Myocyte (in vitro differentiated cells): ENCODE measurements at regions not wholly inside any gene's neighbourhood (a gene's known extent, or its start where the extent isn't known, plus 50 kb on each side); places are given as distances from the start of the nearest gene placed in this dataset.
"Not testable (repeated sequence)": the region's sequence is repeated elsewhere in the genome, so short reads cannot be mapped to it uniquely, and the experiment has no call there.

Experiments used
- DNase-seq: peaks from one replicate; pipeline ENCODE4 v3.0.0-alpha.2; 2012; ENCODE audit warnings: low read depth

DNA sequence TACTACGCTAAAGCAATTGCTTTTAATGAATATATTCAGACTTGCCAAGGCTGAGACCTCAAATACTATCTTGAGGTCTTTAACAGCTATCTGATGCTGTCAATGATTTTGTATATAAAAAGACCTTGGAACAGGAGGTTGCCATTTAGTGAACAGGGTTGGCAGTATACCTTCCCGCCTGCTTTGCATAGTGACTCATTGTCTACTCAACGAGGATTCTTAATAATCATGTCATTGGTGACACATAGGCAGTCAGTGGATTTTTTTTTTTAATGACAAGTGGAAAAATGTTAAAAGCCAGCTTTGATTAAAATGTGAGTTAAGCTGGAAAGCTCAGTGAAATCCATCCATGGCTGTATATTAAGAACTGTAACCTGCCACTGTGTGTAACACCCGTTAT, 164.0 kb downstream of the ASMT start:
- no peak for DNase-seq

DNA sequence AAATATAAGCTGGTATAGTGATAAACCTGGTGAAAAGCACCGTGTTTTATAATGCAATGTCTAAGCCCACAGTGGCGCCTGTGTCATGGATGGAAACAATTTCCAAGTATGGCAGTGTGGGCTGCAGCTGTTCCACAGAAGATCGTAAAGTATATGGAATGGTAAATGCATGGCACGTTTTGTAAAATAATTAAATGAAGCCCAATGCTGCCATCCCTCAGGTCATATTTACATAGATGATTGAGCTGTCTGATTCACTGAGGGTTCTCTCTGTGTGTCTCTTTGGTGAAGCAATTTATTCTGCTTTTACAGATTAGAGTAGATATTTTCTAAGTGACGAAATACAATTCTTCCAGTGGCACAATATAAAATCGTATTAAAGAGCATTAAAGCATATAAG, 164.8 kb downstream of the ASMT start:
- no peak for DNase-seq

DNA sequence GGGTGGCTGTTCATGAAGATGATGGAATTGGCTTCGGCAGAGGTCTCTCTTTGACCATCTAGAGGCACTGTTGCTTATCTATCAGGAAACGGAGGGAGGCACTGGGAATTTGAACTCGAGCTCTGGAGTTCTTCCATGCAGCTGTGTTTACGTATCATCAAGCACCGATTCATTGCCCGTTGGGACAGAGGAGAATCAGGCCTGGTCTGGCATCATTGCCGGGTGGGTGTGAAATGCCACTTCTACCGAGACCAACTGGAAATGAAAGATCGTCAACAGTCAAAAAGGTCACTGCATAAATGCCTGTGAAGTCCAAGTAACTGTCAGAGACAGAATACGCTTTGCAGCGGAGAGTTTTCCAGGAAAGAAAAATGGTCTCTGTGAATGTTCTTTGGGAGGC, 166.9 kb downstream of the ASMT start:
- DNase-seq: no peak

DNA sequence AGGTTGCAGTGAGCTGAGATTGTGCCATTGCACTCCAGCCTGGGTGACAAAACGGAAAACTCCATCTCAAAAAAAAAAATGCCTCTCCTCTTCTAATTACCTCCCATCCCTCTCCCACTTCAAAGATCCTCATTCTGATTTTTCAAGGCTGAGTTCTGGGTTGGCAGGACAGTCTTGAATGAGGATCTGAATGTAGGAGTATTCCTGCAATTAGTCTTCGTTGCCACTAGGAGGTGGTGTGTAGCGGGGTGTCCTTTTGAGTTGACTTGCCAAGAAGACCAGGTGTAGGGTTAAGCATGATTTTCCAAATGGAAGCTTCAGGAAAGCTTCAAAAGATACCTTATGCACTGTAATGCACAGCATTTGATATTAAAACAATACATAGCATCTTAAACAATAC, 169.9 kb downstream of the ASMT start:
- DNase-seq: no peak

DNA sequence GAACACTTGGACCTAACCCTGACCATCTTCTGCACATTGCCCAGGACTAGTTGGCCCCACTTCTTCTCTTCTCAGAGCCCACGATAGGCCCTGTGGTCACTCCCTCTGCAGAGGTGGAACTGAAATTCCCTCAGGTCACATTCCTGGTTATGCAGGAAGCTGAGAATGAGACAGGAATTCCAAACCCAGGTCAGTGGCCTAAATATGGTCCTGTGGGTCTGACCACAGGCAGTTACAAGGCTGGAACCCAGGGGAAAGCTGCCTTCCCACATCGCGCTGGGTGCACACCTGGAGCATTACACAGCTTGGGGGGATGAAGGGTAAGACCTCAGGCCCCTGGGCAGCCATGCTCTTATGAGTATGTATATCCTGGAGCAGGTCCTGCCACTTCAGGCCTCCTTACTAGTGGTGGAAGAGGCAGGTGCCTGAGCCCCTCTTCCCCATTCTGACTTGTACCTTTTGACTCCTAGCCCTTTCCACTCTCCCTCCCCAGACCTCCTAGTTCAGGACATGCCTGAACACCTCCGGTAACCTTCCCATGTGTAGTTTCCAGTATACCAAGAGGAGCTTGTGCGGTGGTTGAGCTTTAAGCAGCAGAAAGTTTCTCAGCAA, 173.5 kb downstream of the ASMT start:
- DNase-seq: no peak

DNA sequence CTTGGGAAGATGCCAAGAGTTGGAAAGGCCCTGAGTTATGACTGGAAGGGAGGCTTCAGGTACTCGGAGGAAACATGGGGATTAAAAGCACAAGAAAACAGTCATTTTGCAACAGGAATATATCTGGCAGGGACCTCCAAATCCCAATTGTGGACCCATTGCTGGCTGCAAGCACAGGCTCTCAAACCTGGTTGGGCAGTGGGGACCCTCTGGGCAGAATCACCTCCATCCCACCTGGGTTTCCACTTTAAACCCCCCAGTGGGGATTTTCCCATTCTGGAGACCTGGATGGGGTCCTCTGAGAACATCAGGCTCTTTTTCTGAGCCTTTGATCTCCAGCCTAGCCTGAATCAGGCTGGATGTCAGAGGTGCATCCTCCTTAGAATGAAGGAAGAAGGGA, 177.8 kb downstream of the ASMT start:
- no peak for DNase-seq

DNA sequence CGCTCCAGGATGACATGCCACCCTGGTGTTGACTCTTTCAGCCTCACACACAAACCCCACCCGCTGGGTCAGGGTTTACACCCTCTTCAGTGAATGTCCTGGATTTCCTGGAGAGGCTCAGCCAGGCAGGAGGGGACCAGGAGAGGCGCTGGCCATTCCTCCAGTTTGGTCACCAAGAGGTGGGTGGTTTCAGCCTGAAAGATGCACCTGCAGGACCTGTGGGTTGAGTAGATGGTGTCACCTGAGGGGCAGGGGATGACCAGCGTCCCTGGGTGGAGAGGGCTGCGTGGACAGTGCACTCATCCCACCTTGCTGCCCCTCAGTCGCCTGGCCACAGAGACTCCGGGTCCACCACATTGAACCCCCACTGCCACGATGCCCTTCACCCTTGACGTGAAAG, 179.7 kb downstream of the ASMT start:
- DNase-seq: no peak

DNA sequence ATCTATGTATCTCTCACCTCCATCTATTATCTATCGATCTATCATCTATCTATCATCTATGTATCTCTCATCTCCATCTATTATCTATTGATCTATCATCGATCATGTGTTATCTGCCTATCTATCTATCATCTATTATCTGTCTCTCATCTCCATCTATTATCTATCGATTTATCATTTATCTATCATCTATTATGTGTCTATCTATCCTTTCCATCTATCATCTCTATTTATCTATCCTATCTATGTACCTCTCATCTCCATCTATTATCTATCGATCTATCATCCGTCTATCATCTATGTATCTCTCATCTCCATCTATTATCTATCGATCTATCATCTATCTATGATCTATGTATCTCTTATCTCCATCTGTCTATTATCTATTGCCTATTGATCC, 188.1 kb downstream of the ASMT start:
- DNase-seq: no peak

DNA sequence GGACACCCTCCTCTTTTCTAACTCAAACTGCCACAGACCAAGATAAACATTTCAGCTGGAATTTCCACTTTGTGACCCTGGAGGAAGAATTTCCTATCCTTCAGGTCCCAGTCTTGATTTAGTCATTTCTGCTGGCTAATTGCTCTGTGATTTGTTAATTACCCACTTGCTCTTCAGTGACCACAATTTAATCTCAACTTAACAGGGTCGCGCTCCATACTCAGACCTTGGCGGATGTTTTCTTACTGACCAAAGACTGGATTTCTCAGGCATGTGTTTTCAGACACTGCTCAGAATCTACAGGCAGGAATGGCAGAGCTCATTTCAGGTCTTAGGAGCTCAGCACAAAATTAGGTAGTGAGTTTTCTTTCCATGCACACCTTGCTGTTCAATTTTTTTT, 188.9 kb downstream of the ASMT start:
- DNase-seq: no peak

DNA sequence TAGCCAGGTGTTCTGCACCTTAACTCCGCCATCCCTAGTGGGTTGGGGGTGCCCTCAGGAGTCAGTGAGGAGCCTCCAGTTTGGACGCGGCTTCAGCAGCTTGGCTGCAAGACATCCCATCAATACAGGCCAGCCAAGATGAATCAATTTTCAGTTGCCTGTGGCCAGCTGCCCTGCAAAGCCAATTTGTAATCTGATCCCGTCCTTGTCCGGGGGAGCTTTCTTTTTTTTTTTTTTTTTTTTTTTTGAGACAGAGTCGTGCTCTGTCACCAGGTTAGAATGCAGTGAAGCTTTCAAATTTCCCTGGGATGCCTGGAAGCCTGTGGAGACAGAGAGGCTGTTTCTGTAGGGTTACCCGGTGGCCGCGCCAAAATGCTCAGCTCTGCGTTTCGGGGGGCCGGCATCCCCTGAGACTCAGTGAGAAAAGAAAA, 192.5 kb downstream of the ASMT start:
- DNase-seq: peak; percentile 22

DNA sequence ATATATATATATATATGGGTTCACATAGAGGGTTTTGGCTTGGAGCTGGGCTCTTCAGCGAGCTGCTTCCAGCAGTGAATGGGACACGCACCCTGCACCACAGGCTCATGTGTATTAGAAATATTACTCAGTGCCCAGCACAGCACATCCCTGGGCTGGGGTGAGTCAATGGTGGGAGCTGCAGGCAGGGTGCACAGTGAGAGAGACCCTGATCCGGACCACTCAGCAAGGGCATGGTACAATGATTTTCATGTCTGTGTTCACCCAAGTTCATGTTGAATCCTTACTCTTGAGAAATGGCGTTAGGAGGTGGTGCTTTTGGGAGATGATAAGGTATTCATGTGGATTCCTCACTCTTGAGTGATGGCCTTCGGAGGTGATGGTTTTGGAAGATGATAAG, 194.7 kb downstream of the ASMT start:
- DNase-seq: no peak

DNA sequence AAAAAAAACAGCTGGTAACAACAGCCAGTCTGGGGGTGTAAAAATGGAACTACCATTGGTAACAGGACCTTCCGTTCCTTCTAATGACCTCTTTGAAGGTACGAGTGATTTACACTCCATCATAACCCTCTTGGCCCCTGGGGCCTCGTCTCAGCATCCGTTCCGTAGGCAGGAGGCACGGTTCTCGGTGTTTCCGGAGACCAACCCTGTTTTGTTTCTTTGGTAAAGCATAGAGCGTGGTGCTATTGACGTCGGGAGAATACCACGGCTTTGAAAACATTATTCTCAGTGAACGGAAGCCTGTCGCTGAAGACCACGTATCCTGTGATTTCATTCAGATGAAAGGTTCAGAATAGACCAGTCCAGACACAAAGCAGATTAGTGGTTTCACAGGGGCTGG, 198.9 kb downstream of the ASMT start:
- DNase-seq: no peak

DNA sequence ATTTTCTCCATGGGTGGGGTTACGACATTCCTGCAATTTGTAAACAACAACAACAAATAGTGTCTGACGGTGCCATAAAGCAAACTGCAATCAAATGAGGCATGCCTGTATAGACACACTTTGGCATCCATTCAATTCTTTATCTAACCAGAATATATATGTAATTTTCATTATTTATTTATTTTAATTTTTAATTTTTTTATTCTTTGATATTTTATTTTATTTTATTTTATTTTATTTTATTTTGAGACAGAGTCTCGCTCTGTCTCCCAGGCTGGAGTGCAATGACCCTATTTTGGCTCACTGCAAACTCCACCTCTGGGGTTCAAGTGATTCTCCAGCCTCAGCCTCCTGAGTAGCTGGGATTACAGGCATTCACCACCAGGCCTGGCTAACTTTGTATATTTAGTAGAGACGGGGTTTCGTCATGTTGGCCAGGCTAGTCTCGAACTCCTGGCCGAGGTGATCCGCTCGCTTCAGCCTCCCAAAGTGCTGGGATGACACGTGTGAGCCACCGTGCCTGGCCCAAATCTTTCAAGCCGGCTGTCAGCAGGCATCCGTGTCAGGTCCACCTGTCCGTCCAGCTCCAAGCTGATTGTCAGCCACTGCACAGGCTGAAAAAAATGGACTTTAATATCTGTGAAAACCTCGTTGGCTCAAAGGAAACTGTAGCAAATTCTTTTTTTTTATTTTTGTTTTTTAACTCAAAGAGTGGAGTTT, 200.8 kb downstream of the ASMT start:
- DNase-seq: no peak

DNA sequence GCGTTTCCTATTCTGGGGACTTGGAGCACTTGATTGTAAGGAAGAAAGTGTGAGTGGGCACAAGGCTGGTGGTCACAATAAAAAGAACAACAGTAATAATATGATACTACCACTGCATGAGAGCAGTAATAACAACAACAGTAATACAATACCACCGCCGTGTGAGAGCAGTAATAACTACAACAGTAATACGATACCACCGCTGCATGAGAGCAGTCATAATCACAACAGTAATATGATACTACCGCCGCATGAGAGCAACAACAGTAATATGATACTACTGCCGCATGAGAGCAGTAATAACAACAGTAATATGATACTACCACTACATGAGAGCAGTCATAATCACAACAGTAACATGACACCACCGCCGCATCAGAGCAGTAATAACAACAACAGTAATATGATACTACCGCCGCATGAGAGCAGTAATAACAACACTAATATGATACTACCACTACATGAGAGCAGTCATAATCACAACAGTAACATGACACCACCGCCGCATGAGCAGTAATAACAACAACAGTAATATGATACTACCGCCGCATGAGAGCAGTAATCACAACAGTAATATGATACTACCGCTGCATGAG, 201.6 kb downstream of the ASMT start:
- not testable (repeated sequence) for DNase-seq

DNA sequence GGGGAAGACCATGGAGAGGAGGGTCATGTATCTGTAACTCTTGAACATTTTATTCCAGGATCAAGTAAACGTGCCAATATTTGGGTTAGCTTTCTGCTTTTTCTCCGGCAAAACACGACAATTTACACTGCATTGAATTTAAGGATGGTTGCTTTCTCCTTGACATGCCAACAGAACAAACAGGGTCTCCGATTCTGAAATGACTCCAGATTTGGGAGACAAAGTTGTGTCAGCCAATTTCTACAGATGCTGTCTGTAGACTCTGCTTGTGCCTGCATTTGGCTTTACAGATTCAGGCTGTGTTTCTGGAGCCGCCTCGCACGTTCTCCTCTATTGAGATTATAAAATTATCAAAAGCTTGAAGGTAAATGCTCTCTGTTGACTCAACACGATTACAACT, 207.0 kb downstream of the ASMT start:
- DNase-seq: no peak

DNA sequence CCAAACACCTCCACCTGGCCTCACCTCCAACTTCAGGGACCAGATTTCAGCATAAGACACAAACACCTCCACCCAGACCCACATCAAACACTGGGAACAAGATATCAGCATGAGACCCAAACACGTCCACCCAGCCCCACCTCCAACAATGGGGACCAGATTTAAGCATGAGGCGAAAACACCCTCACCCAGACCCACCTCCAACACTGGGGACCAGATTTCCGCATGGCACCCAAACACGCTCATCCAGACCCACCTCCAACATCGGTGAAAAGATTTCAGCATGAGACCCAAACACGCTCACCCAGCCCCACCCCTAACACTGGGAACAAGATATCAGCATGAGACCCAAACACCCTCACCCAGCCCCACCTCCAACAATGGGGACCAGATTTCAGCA, 210.0 kb downstream of the ASMT start:
- no peak for DNase-seq

DNA sequence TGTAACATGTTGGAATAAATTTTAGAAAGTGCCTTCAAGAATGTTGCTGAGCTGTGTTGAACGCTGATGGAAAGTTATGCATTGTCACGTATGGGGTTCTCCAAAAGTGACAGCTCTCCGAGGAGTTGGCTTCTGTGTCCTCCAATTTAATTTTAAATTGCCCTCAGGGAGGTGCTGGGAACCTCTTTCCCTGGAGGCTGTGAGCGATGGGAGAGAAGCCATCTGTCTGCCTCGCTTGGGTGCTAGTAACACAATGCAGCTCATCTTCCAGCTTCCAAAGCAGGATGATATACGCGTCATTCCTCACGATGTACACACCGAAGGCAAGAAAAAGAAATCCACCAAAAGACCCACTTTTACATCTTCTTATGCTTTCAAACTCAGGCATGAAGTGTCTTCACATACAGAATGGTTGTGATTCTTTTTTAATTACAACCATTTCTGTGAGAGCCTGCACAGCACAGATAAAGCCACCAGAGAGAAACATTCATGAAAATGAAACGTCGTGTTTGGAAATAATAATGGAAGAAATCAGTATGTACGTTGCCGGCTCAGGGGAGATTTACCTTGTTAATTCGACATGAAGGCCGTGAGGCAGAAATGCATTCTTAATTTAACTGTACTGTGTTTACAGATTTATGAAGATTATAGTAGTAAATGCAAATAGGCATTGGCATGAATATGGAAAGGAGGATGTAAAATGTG, 218.9 kb downstream of the ASMT start:
- DNase-seq: no peak

DNA sequence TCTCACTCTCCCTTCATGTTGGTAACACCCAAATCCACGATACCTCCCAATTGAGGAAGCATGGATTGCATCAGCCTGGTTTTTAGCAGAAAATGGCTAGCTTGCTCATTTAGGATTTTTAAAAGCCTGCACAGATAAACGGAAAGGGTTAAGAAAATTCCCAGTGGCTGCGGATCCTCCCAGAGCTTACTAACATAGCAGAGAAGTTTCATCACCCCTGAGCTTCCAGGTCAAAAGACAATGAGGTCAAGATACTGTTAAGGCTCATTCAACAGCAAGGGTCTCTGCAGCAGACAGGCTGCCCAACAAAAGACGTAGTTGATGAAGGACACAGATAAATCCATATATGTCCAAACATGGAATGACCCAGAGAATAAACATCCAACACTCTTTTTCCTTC, 220.2 kb downstream of the ASMT start:
- DNase-seq: no peak

DNA sequence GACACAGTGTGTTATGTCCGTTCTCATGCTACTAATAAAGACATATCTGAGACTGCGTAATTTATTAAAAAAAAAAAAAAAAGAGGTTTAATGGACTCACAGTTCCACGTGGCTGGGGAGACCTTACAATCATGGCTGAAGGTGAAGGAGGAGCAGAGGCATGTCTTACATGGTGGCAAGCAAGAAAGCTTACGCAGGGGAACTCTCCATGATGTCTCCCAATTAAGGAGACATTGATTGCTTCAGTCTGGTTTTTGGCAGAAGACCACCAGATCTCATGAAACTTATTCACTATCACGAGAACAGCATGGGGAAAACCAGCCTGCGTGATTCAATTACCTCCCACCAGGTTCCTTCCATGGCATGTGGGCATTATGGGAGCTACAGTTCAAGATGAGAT, 221.8 kb downstream of the ASMT start:
- DNase-seq: no peak

DNA sequence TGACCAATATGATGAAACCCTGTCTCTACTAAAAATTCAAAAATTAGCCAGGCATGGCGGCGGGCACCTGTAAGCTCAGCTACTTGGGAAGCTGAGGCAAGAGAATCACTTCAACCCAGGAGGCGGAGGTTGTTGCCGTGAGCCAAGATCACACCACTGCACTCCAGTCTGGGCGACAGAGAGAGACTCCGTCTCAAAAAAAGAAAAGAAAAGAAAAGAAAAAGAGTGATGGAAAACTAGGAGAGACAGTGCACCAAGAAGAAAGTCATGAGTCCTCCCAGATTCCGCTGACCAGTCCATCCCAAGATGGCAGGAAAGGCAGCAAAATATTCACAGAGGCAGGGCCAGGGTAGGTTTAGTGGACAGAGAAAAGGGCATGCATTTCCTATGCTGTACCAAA, 226.9 kb downstream of the ASMT start:
- DNase-seq: no peak

DNA sequence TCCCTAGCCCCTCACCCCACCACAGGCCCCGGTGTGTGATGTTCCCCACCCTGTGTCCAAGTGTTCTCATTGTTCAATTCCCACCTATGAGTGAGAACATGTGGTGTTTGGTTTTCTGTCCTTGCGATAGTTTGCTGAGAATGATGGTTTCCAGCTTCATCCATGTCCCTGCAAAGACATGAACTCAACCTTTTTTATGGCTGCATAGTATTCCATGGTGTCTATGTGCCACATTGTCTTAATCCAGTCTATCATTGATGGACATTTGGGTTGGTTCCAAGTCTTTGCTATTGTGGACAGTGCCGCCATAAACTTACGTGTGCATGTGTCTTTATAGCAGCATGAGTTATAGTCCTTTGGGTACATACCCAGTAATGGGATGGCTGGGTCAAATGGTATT, 232.1 kb downstream of the ASMT start:
- not testable (repeated sequence) for DNase-seq

DNA sequence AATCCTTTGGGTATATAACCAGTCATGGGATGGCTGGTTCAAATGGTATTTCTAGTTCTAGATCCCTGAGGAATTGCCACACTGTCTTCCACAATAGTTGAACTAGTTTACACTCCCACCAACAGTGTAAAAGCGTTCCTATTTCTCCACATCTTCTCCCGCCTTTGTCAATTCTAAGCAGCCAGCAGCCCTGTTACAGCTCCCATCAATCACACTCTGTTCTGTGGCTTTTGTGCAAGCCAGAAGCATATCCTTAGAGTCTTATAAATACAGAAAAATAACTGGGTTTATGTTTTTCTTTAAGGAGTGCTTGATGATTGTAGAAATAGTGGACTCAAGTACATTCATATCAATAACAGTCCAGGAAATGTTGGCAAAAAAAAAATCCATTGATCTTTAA, 232.9 kb downstream of the ASMT start:
- not testable (repeated sequence) for DNase-seq
